Liver (tissue), 3 donors: ENCODE measurements at regions not wholly inside any gene's neighbourhood (a gene's known extent, or its start where the extent isn't known, plus 50 kb on each side); places are given as distances from the start of the nearest gene placed in this dataset.

Experiments used
- ATF3 ChIP-seq: IDR thresholded peaks from 2 replicates; pipeline ENCODE4 v1.6.1; 2016; ENCODE audit warnings: antibody characterized with exemption
- GABPA ChIP-seq, 2 donors: IDR thresholded peaks in 1 of 2; conservative IDR thresholded peaks in 1 of 2; 2 replicates each; pipeline ENCODE4 v1.6.1; 2016; ENCODE audit warnings: antibody characterized with exemption in 2 of 2, mild to moderate bottlenecking in 1 of 2, moderate library complexity in 1 of 2
- JUND ChIP-seq, 2 donors: IDR thresholded peaks; 2 replicates each; pipeline ENCODE4 v1.6.1; 2016; ENCODE audit warnings: antibody characterized with exemption in 2 of 2
- NR2F2 ChIP-seq: IDR thresholded peaks from 2 replicates; pipeline ENCODE4 v1.6.1; 2016; ENCODE audit warnings: antibody characterized with exemption
- RAD21 ChIP-seq, 2 donors: IDR thresholded peaks; 2 replicates each; pipeline ENCODE4 v1.6.1; 2016; ENCODE audit warnings: antibody characterized with exemption in 2 of 2, mild to moderate bottlenecking in 2 of 2
- RXRA ChIP-seq, 2 donors: IDR thresholded peaks; 2 replicates each; pipeline ENCODE4 v1.6.1; 2017 to 2018; ENCODE audit warnings: antibody characterized with exemption in 2 of 2, mild to moderate bottlenecking in 1 of 2
- SP1 ChIP-seq: IDR thresholded peaks from 2 replicates; pipeline ENCODE4 v1.6.1; 2018; ENCODE audit warnings: antibody characterized with exemption, mild to moderate bottlenecking
- TAF1 ChIP-seq: conservative IDR thresholded peaks from 2 replicates; pipeline ENCODE4 v1.6.1; 2016; ENCODE audit warnings: antibody characterized with exemption, mild to moderate bottlenecking
- YY1 ChIP-seq: IDR thresholded peaks from 2 replicates; pipeline ENCODE4 v1.6.1; 2016; ENCODE audit warnings: antibody characterized with exemption, mild to moderate bottlenecking
- ZBTB33 ChIP-seq: IDR thresholded peaks from 2 replicates; pipeline ENCODE4 v1.6.1; 2016; ENCODE audit warnings: antibody characterized with exemption
- TF ChIP-seq, protein P1 (sequence below): fragments of 150-350 bp; IDR thresholded peaks from 2 replicates; pipeline ENCODE4 v1.5.1; 2017; ENCODE audit warnings: improper control_type of control experiment, low read depth, low read length; ENCODE audit not compliant: missing input control
- TF ChIP-seq, protein P2 (sequence below): IDR thresholded peaks from 2 replicates; pipeline ENCODE4 v1.6.1; 2016; ENCODE audit warnings: antibody characterized with exemption, mild to moderate bottlenecking
- TF ChIP-seq, protein P3 (sequence below): IDR thresholded peaks from 2 replicates; pipeline ENCODE4 v1.6.1; 2016; ENCODE audit warnings: antibody characterized with exemption
- donor health status: healthy.
- donor health status: healthy.

- TF ChIP-seq, protein P1, sequence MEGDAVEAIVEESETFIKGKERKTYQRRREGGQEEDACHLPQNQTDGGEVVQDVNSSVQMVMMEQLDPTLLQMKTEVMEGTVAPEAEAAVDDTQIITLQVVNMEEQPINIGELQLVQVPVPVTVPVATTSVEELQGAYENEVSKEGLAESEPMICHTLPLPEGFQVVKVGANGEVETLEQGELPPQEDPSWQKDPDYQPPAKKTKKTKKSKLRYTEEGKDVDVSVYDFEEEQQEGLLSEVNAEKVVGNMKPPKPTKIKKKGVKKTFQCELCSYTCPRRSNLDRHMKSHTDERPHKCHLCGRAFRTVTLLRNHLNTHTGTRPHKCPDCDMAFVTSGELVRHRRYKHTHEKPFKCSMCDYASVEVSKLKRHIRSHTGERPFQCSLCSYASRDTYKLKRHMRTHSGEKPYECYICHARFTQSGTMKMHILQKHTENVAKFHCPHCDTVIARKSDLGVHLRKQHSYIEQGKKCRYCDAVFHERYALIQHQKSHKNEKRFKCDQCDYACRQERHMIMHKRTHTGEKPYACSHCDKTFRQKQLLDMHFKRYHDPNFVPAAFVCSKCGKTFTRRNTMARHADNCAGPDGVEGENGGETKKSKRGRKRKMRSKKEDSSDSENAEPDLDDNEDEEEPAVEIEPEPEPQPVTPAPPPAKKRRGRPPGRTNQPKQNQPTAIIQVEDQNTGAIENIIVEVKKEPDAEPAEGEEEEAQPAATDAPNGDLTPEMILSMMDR: no peak
- TF ChIP-seq RAD21 (IDR thresholded peaks at IDR 0.05) (peak in 1 of 2 donors; percentile 37), SP1 (peak; percentile 43), JUND (IDR thresholded peaks at IDR 0.05) (peak; percentile 92), YY1 (no peak), ZBTB33 (no peak), ATF3 (peak; percentile 59), TAF1 (no peak), RXRA (IDR thresholded peaks at IDR 0.05) (peak; percentile 9 to 58), GABPA (IDR thresholded peaks at IDR 0.05 in 1 of 2, conservative IDR thresholded peaks at IDR 0.05 in 1 of 2) (no peak), NR2F2 (no peak)
- TF ChIP-seq, protein P2, sequence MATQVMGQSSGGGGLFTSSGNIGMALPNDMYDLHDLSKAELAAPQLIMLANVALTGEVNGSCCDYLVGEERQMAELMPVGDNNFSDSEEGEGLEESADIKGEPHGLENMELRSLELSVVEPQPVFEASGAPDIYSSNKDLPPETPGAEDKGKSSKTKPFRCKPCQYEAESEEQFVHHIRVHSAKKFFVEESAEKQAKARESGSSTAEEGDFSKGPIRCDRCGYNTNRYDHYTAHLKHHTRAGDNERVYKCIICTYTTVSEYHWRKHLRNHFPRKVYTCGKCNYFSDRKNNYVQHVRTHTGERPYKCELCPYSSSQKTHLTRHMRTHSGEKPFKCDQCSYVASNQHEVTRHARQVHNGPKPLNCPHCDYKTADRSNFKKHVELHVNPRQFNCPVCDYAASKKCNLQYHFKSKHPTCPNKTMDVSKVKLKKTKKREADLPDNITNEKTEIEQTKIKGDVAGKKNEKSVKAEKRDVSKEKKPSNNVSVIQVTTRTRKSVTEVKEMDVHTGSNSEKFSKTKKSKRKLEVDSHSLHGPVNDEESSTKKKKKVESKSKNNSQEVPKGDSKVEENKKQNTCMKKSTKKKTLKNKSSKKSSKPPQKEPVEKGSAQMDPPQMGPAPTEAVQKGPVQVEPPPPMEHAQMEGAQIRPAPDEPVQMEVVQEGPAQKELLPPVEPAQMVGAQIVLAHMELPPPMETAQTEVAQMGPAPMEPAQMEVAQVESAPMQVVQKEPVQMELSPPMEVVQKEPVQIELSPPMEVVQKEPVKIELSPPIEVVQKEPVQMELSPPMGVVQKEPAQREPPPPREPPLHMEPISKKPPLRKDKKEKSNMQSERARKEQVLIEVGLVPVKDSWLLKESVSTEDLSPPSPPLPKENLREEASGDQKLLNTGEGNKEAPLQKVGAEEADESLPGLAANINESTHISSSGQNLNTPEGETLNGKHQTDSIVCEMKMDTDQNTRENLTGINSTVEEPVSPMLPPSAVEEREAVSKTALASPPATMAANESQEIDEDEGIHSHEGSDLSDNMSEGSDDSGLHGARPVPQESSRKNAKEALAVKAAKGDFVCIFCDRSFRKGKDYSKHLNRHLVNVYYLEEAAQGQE: no peak
- TF ChIP-seq, protein P3, sequence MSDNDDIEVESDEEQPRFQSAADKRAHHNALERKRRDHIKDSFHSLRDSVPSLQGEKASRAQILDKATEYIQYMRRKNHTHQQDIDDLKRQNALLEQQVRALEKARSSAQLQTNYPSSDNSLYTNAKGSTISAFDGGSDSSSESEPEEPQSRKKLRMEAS: no peak
These were observed 257.3 kb upstream of the SALL1 start for GRCh38 chr16:51408357-51408756.
